HCT116 (cell line): ENCODE measurements at regions not wholly inside any gene's neighbourhood (a gene's known extent, or its start where the extent isn't known, plus 50 kb on each side); places are given as distances from the start of the nearest gene placed in this dataset.
"Not testable (repeated sequence)": the region's sequence is repeated elsewhere in the genome, so short reads cannot be mapped to it uniquely, and the experiment has no call there.

ENCODE experiments used
- ATAC-seq: fragments of 200-7000 bp; cut with Tn5 transposase; 2 replicates; pipeline ENCODE4 v1.9.1; 2020; ENCODE audit warnings: mild to moderate bottlenecking, moderate library complexity
- BruUV-seq: library from RNA; stranded (reverse); fragments of 400-500 nt; replicated peaks from 2 replicates; lab custom pipeline; 2021; lab: Mats Ljungman, UMichigan
- CTCF ChIA-PET: fragments of 300-600 bp; sonication (Branson Sonifier 250); formaldehyde crosslinking; loops from one replicate; lab custom pipeline; 2021; ENCODE audit warnings: antibody characterized with exemption; lab: Charles Lee
- POLR2A ChIA-PET: fragments of 300-600, 350-600 bp; sonication (Branson Sonifier 250); formaldehyde crosslinking; loops from one replicate; lab custom pipeline; 2021; ENCODE audit warnings: antibody characterized with exemption; lab: Charles Lee
- RAD21 ChIA-PET, 2 experiments: fragments of 300-600 bp; sonication (Branson Sonifier 250); formaldehyde crosslinking; loops; one replicate each; lab custom pipeline; 2023; ENCODE audit warnings: low total read pairs in 2 of 2; ENCODE audit not compliant: uncharacterized antibody in 2 of 2, unreplicated experiment in 2 of 2, low non-redundant PET in 1 of 2; lab: Charles Lee
- DNase-seq: peaks from one replicate; pipeline ENCODE4 v3.0.0-alpha.2; 2010; ENCODE audit warnings: low read depth, low spot score
- H2AFZ ChIP-seq: fragments of 200-600 bp; shearing (Covaris generic), sonication (generic); 2 replicates; pipeline ENCODE4 v1.6.1; 2017; ENCODE audit warnings: low read depth, mixed run types, mixed read lengths, antibody characterized with exemption, low read length; ENCODE audit not compliant: poor library complexity, severe bottlenecking
- H3K27ac ChIP-seq: 2 replicates; pipeline ENCODE4 v1.5.1; 2012; ENCODE audit warnings: low read depth, low read length
- H3K27me3 ChIP-seq: fragments of 200-600 bp; sonication (generic); 2 replicates; pipeline ENCODE4 v1.6.1; 2016; ENCODE audit warnings: mixed run types, low read length, mixed read lengths; ENCODE audit not compliant: insufficient read depth
- H3K36me3 ChIP-seq, 2 experiments: fragments of 200-500 bp in 1 of 2; fragments of 200-600 bp in 1 of 2; sonication (Bioruptor generic) in 1 of 2; sonication (generic) in 1 of 2; 2 replicates each; pipeline versions ENCODE4 v1.5.1 to v1.6.1; 2014 to 2016; ENCODE audit warnings: low read length in 2 of 2, inconsistent platforms in 1 of 2, mixed read lengths in 1 of 2, mixed run types in 1 of 2; ENCODE audit not compliant: insufficient read depth in 2 of 2, control insufficient read depth in 1 of 2
- H3K4me1 ChIP-seq, 2 experiments: fragments of 200-600 bp in 1 of 2; sonication (generic) in 1 of 2; 2 replicates each; pipeline versions ENCODE4 v1.5.1 to v1.6.1; 2012 to 2017; ENCODE audit warnings: low read length in 2 of 2, inconsistent platforms in 1 of 2, mild to moderate bottlenecking in 1 of 2, mixed read lengths in 1 of 2, mixed run types in 1 of 2, moderate library complexity in 1 of 2; ENCODE audit not compliant: insufficient read depth in 2 of 2, control insufficient read depth in 1 of 2
- H3K4me2 ChIP-seq: fragments of 200-600 bp; sonication (generic); 2 replicates; pipeline ENCODE4 v1.6.1; 2017; ENCODE audit warnings: mixed run types, low read length, mixed read lengths
- H3K4me3 ChIP-seq, 2 experiments: fragments of 200-600 bp in 1 of 2; sonication (generic) in 1 of 2; replicated peaks in 1 of 2; 2 replicates each; pipeline ENCODE4 v1.5.1; 2011 to 2016; ENCODE audit warnings: low read length in 2 of 2, control low read depth in 1 of 2, low read depth in 1 of 2, mild to moderate bottlenecking in 1 of 2, mixed read lengths in 1 of 2, mixed run types in 1 of 2
- H3K79me2 ChIP-seq: fragments of 200-600 bp; sonication (generic); 2 replicates; pipeline ENCODE4 v1.6.1; 2017; ENCODE audit warnings: mild to moderate bottlenecking, mixed run types, low read length, moderate library complexity, mixed read lengths; ENCODE audit not compliant: insufficient read depth
- H3K9ac ChIP-seq: fragments of 200-600 bp; sonication (generic); 2 replicates; pipeline ENCODE4 v1.6.1; 2016; ENCODE audit warnings: low read length, mixed read lengths
- H3K9me2 ChIP-seq: fragments of 200-600 bp; sonication (generic), shearing (Covaris generic); 2 replicates; pipeline ENCODE4 v1.6.1; 2017; ENCODE audit warnings: mixed run types, mild to moderate bottlenecking, moderate library complexity; ENCODE audit not compliant: insufficient read depth
- H3K9me3 ChIP-seq, 2 experiments: fragments of 200-500 bp in 1 of 2; fragments of 200-600 bp in 1 of 2; sonication (Bioruptor generic) in 1 of 2; sonication (generic) in 1 of 2; 2 replicates each; pipeline ENCODE4 v1.6.1; 2014 to 2017; ENCODE audit warnings: low read length in 2 of 2, mixed read lengths in 2 of 2, inconsistent platforms in 1 of 2, low read depth in 1 of 2, mild to moderate bottlenecking in 1 of 2, mixed run types in 1 of 2, moderate library complexity in 1 of 2; ENCODE audit not compliant: control insufficient read depth in 1 of 2, insufficient read depth in 1 of 2
- H4K20me1 ChIP-seq: fragments of 200-600 bp; sonication (generic), shearing (Covaris generic); 2 replicates; pipeline ENCODE4 v1.6.1; 2017; ENCODE audit warnings: mixed run types, mild to moderate bottlenecking, moderate library complexity; ENCODE audit not compliant: insufficient read depth
- CBX3 ChIP-seq: IDR thresholded peaks from 2 replicates; pipeline ENCODE4 v1.6.1; 2012; ENCODE audit warnings: low read depth
- CTCF ChIP-seq, 3 experiments: fragments of 200-600 bp in 1 of 3; sonication (generic) in 1 of 3; IDR thresholded peaks in 2 of 3; conservative IDR thresholded peaks in 1 of 3; 2 replicates each; pipeline ENCODE4 v1.5.1; 2012 to 2017; ENCODE audit warnings: low read depth in 2 of 3, low read length in 2 of 3, antibody characterized with exemption in 1 of 3, borderline replicate concordance in 1 of 3, control low read depth in 1 of 3, mild to moderate bottlenecking in 1 of 3, mixed read lengths in 1 of 3, mixed run types in 1 of 3, moderate library complexity in 1 of 3; ENCODE audit not compliant: insufficient read depth in 1 of 3
- EZH2 ChIP-seq: fragments of 200-600 bp; sonication (generic); IDR thresholded peaks from 2 replicates; pipeline ENCODE4 v1.6.1; 2017; ENCODE audit warnings: antibody characterized with exemption, mixed run types
- POLR2A ChIP-seq: IDR thresholded peaks from 2 replicates; pipeline ENCODE4 v1.7.0; 2011; ENCODE audit warnings: borderline replicate concordance; ENCODE audit not compliant: insufficient read depth, insufficient read length; ENCODE audit errors: extremely low read depth
- POLR2AphosphoS5 ChIP-seq: IDR thresholded peaks from 2 replicates; pipeline ENCODE4 v1.6.1; 2011; ENCODE audit warnings: mild to moderate bottlenecking, low read depth, low read length, moderate library complexity
- REST ChIP-seq: IDR thresholded peaks from 2 replicates; pipeline ENCODE4 v1.6.1; 2012; ENCODE audit warnings: low read depth
- ZNF274 ChIP-seq: fragments of 200-500 bp; sonication (Bioruptor generic); IDR thresholded peaks from 2 replicates; pipeline ENCODE4 v1.6.1; 2014; ENCODE audit warnings: mild to moderate bottlenecking, low read depth, low read length, inconsistent platforms
- intact Hi-C: fragments of 100-400 bp; cut with micrococcal nuclease; formaldehyde crosslinking; loops from 2 replicates; pipeline ENCODE4 v1.10.0; 2022

- ATAC-seq: no peak
- BruUV-seq: no TSS peak
- TF ChIP-seq CTCF (IDR thresholded peaks at IDR 0.05 in 2 of 3, conservative IDR thresholded peaks at IDR 0.05 in 1 of 3; ENCODE audit: borderline replicate concordance in 1 of 3, insufficient read depth in 1 of 3, low read depth in 2 of 3, low read length in 2 of 3): no peak
- TF ChIP-seq REST: no peak
- no peak for TF ChIP-seq POLR2A
- TF ChIP-seq EZH2: no peak
- no peak for TF ChIP-seq POLR2AphosphoS5
- TF ChIP-seq ZNF274: no peak
- TF ChIP-seq CBX3: no peak
- H3K9me3 ChIP-seq: no peaks in the 10 kb centered on the region
- no peak overlapping the region for H3K9ac ChIP-seq
- H3K27ac ChIP-seq: no peak overlapping the region
- no peaks in the 10 kb centered on the region for H4K20me1 ChIP-seq
- no peaks in the 10 kb centered on the region for H3K9me2 ChIP-seq
- no peaks in the 10 kb centered on the region for H3K36me3 ChIP-seq
- H2AFZ ChIP-seq: no peak overlapping the region
- CTCF ChIA-PET: no interaction called here
- no peaks in the 10 kb centered on the region for H3K79me2 ChIP-seq
- no peaks in the 10 kb centered on the region for H3K27me3 ChIP-seq
- DNase-seq: no peak
- no peaks in the 10 kb centered on the region for H3K4me1 ChIP-seq
- no peak overlapping the region for H3K4me2 ChIP-seq
- RAD21 ChIA-PET: no interaction called here
- POLR2A ChIA-PET: no interaction called here
- no peak overlapping the region for H3K4me3 ChIP-seq
- intact Hi-C loops: no loop called here
Measured at GRCh38 chr5:40428126-40428525, 251.6 kb upstream of the PTGER4 start.

GRCh38 chr5:40417046-40417810 lies 262.5 kb upstream of the PTGER4 start:
- CTCF ChIA-PET, ATAC-seq, intact Hi-C loops, H3K4me3 ChIP-seq, DNase-seq, H3K79me2 ChIP-seq, RAD21 ChIA-PET, H4K20me1 ChIP-seq, H3K4me1 ChIP-seq, H2AFZ ChIP-seq, H3K9me3 ChIP-seq, H3K36me3 ChIP-seq, H3K27me3 ChIP-seq, H3K9me2 ChIP-seq, H3K9ac ChIP-seq, BruUV-seq, POLR2A ChIA-PET, H3K27ac ChIP-seq, H3K4me2 ChIP-seq: not testable (repeated sequence)
